ENCODE measurements at regions not wholly inside any gene's neighbourhood (a gene's known extent, or its start where the extent isn't known, plus 50 kb on each side); places are given as distances from the start of the nearest gene placed in this dataset.

DNA sequence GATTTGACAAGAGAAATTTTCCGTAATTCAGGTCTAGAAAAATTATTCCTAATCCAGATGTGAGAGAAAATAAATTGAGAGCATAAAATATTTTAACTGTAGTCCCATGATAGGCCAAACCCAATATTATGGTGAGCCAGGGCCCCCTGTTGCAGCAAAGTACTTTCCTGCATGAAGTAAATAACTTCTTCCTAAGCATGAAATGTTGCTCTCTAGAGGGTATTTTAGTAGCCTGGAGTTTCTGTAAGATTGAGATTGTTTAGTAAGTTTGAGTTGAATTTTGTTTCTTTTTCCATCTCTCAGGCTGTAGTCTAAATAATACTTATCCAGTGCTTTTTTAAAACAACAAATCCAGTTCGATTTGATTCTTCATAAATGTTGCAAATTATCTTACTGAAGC is 317.5 kb upstream of the MPDZ start:
- TF ChIP-seq EZH2 (IDR thresholded peaks at IDR 0.05; ENCODE audit: low read length, missing control alignments): no peak
- no peak for TF ChIP-seq CTCF (conservative IDR thresholded peaks at IDR 0.05 in 1 of 2, IDR thresholded peaks at IDR 0.05 in 1 of 2; ENCODE audit: low read depth in 1 of 2, low read length in 2 of 2)
